ENCODE measurements at regions not wholly inside any gene's neighbourhood (a gene's known extent, or its start where the extent isn't known, plus 50 kb on each side); places are given as distances from the start of the nearest gene placed in this dataset.
A peak's percentile ranks its signal among the peaks of the same experiment; 100 is the strongest.

- no peak for DNase-seq (ENCODE audit: extremely low spot score)
- TF ChIP-seq CTCF (IDR thresholded peaks at IDR 0.05; ENCODE audit: control extremely low read depth, extremely low read depth, low read depth, missing control alignments): no peak
- CTCF ChIA-PET: no interaction called here
- POLR2A ChIA-PET: no interaction called here
Observed at GRCh38 chr22:34800260-34800980, 265.5 kb upstream of the ISX start.

- DNase-seq (ENCODE audit: extremely low spot score): no peak
- ChIA-PET POLR2A (no interaction called here), CTCF (no interaction called here)
- no peak for TF ChIP-seq CTCF (IDR thresholded peaks at IDR 0.05; ENCODE audit: control extremely low read depth, extremely low read depth, low read depth, missing control alignments)
Observed at GRCh38 chr22:34801221-34801620, 264.7 kb upstream of the ISX start.

GRCh38 chr22:34804091-34804490 lies 261.9 kb upstream of the ISX start:
- no peak for DNase-seq (ENCODE audit: extremely low spot score)
- TF ChIP-seq CTCF (IDR thresholded peaks at IDR 0.05; ENCODE audit: control extremely low read depth, extremely low read depth, low read depth, missing control alignments): no peak
- ChIA-PET POLR2A (no interaction called here), CTCF (interaction anchor here (1.0 to 1.7 kb wide), 4 partner anchors 19 to 346 kb away, joined by 3 to 10 read pairs (median 3); no protein-coding TSS in a partner anchor)

- DNase-seq (ENCODE audit: extremely low spot score): no peak
- ChIA-PET CTCF (interaction anchor here (1.0 to 1.7 kb wide), 4 partner anchors 19 to 346 kb away, joined by 3 to 10 read pairs (median 3); no protein-coding TSS in a partner anchor), POLR2A (no interaction called here)
- TF ChIP-seq CTCF (IDR thresholded peaks at IDR 0.05; ENCODE audit: control extremely low read depth, extremely low read depth, low read depth, missing control alignments): peak; percentile 0
Observed at GRCh38 chr22:34804604-34805003, 261.4 kb upstream of the ISX start.

GRCh38 chr22:34805771-34806170 lies 260.2 kb upstream of the ISX start:
- TF ChIP-seq CTCF (IDR thresholded peaks at IDR 0.05; ENCODE audit: control extremely low read depth, extremely low read depth, low read depth, missing control alignments): no peak
- POLR2A ChIA-PET: no interaction called here

GRCh38 chr22:34808618-34809017 lies 257.3 kb upstream of the ISX start:
- ChIA-PET POLR2A (no interaction called here), CTCF (no interaction called here)
- TF ChIP-seq CTCF (IDR thresholded peaks at IDR 0.05; ENCODE audit: control extremely low read depth, extremely low read depth, low read depth, missing control alignments): no peak
- no peak for DNase-seq (ENCODE audit: extremely low spot score)

More at GRCh38 chr22:34805771-34806170, 260.2 kb upstream of the ISX start:
- CTCF ChIA-PET: interaction anchor here (0.9 to 2.5 kb wide), 2 partner anchors 21 to 218 kb away, joined by 4 to 7 read pairs; no protein-coding TSS in a partner anchor
- DNase-seq (ENCODE audit: extremely low spot score): no peak
